DMS153 (cell line): ENCODE measurements at regions not wholly inside any gene's neighbourhood (a gene's known extent, or its start where the extent isn't known, plus 50 kb on each side); places are given as distances from the start of the nearest gene placed in this dataset.
"Not testable (repeated sequence)": the region's sequence is repeated elsewhere in the genome, so short reads cannot be mapped to it uniquely, and the experiment has no call there.

Experiments used
- DNase-seq: peaks from one replicate; lab custom pipeline; 2025; lab: John Stamatoyannopoulos, UW

- DNase-seq, result no peak
Observed at GRCh38 chr10:128577958-128578750, 451.9 kb upstream of the MKI67 start.

- DNase-seq, result no peak
Observed at GRCh38 chr10:128578766-128579165, 452.5 kb upstream of the MKI67 start.

- DNase-seq, result no peak
Observed at GRCh38 chr10:128579280-128579865, 453.1 kb upstream of the MKI67 start.

DNA sequence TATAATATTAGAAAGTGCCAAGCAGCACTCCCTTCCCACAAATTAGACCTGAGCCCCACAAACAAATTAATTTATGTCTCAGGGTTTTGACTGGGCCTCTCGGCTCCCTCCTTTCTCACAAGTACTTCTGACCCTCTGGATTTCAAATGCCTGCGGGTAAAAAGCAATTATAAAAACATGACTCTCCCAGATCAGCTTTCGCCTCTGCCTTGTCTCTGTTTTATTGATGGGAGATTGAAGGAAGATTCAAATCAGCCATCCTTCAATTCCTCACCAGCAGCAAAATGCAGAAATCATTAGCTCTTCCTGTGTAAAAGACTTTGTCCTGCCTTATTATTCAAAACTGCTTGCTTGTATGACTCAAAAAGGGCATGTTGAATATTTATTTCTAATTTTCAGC is 453.7 kb upstream of the MKI67 start:
- DNase-seq, result no peak

- not testable (repeated sequence) for DNase-seq
Observed at GRCh38 chr10:128583125-128583524, 456.9 kb upstream of the MKI67 start.

- DNase-seq, result not testable (repeated sequence)
Observed at GRCh38 chr10:128586599-128586998, 460.4 kb upstream of the MKI67 start.

DNA sequence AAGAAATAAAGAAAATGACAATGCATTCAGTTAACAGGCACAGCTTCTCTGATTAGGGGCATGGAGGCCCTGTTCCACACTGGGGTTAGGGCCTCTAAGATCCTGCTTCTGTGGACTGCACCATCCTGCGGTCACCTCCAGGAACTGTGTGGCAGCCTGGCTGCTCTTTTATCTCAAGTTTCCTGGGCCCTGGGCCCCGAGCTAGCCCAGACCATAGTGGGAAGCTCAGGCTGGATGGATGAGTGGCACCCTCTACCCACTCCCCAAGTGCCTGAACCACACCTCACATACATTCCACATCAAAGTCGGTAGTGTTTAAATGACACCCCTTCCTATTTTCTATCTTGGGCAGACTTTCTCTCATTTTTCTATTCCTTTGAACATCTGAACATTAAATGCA is 461.5 kb upstream of the MKI67 start:
- no peak for DNase-seq

DNA sequence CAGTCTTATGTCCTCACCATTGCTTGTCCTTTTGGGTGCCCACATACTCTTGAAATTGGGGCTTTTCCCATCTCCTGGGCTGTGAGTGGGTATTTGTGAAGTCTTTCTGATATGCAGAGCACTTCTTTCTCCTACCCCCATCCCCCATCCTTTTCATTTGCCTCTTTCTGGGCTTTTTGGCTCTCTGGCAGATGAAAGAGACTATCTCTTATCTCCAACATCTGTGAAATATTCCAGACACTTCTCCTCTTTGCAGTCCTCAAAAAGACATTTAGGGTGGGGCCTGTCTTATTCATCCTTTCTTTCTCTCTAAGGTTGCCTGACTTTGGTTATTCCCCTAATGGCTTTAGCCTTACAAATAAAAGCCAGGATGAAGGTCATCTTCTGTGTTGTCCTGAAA is 462.2 kb upstream of the MKI67 start:
- no peak for DNase-seq

GRCh38 chr10:128594688-128595087 is 468.5 kb upstream of the MKI67 start:
- DNase-seq, result no peak

DNA sequence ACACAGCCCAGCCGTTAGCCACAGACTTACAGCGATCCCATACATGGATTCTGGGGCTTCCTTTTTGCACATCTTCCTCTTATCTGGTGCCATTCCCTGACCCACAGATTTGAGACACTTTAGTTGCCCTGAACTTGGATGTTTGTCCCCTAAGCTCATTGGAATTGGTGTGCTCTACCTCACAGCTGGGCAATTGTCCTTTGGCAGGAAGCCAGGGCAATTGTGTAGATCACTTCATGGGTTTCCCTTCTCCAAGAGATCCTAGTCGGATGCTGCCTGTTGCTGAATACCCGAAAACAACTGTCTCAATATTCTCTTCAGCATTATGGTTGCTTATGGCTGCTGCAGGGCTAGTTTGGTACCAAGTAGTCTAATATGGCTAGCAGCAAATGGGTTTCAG is 470.7 kb upstream of the MKI67 start:
- DNase-seq, result no peak

DNA sequence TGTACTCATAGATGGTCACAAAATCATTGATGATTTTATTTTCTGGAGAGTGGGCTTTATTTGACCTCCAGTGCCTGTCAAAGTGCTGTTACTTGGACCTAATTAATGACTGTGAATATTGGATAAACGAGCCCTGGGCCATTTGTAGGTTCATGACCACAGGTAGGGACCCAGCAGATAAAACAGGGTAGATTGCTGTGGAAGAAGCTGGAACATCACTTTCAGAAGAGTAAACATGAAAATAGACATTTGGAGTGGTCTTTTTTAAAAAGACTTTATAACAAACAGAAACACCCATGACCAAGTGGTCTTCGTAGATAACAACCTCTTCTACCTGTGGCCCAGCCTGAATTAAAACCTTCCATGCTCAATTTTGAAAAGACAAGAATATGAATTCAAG is 472.8 kb upstream of the MKI67 start:
- no peak for DNase-seq

- no peak for DNase-seq
Observed at GRCh38 chr10:128599538-128599937, 473.3 kb upstream of the MKI67 start.

GRCh38 chr10:128602183-128602582 is 476.0 kb upstream of the MKI67 start:
- DNase-seq, result no peak

- DNase-seq, result no peak
Observed at GRCh38 chr10:128604025-128604424, 477.8 kb upstream of the MKI67 start.

DNA sequence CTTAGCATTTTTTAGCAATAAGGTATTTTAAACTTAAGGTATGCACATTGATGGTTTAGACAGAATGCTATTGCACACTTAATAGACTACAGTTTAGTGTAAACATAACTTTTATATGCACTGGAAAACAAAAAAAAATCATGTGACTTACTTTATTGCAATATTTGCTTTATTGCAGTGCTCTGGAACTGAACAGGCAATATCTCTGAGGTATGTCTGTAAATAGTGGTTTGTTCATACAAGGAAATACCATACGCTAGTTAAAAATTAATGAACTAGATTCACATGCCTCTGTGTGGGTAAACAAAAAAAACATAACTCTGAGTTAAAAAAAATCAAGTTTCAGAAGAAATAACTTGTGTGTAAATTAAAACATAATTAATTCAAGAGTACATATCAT is 479.0 kb upstream of the MKI67 start:
- DNase-seq, result no peak

DNA sequence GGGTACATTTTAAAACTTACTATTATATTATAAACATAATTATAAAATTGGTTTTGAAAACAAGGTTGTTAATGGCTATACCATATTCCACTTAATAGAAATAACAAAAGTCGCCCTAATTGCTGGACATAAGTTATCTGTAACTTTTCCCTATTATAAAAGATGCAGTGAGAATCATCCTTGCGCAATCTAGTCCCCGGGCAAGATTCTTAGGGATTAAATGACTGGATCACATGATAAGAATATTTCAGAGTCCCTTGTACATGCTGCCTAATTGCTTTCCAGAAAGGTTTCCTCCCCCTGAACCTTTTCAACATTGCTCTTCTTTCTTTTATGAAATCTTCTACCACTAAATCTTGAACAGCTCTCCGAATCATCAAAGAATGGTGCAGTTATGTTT is 479.8 kb upstream of the MKI67 start:
- DNase-seq, result no peak

DNA sequence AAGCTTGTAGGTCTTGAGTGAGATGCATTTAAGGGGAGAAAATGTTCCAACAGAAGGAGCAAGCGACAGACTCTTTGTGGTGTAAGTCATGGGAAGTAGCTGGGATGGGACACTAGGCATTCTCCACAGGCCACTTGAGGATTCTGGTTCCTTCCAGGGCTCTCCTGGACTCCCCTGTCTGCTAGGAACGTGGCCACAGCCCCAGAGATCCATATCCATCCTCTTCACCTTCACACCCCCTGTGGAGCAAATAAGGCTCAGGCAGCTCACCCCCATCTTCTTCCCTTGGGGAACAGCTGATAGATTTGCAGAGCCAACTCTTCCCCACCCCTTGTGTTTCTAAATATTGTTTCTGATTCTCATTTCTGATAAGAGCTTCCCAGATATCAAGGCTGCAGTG is 482.6 kb upstream of the MKI67 start:
- no peak for DNase-seq

GRCh38 chr10:128609460-128609859 is 483.2 kb upstream of the MKI67 start:
- no peak for DNase-seq

DNA sequence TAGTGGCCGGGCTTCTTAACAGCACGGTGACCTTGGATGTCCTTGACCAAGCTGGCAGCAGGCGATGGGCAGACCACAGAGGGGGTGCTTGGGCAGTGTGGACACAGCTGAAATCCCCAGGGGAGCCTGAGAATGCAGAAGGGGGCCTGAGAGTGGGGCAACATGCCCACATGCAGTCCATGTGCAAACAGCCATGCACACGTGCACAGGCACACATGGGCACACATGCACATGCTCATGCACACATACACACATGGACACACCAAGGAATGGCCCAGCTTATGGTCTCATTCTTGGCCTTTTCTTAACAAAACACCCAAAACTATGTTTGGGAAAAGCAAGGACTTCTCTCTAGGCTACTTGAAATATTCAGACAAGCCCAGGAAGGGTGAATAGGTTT is 483.9 kb upstream of the MKI67 start:
- DNase-seq, result no peak

GRCh38 chr10:128612195-128612594 is 486.0 kb upstream of the MKI67 start:
- no peak for DNase-seq

- no peak for DNase-seq
Observed at GRCh38 chr10:128612631-128613030, 486.4 kb upstream of the MKI67 start.

DNA sequence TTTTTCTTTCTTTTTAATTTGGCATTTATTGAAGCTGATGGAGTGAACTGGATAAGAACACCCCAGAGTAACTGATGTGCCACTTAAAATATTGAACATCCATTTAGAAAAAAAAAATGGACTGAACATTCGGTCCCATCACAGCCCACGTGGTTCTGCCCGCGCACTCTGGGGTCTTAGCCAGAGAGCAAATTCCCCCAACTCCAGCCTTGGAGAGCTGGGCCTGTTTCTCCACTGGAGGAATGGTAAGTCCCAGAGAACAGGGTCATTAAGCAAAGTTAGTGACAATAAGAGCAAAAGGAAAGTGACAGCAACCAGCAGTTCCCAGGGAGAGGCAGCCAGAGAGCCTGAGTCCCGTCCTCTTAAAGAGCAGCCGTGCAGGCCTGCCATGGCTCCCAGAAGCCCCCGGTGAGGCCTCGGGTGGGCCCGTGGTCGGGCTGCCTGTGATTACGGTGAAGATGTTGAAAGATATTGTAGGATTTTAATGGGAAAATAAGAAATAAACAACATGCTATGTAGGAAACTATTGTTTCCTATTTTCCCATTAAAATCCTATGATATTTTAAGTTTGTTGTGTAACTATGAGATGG is 487.9 kb upstream of the MKI67 start:
- DNase-seq, result no peak

DNA sequence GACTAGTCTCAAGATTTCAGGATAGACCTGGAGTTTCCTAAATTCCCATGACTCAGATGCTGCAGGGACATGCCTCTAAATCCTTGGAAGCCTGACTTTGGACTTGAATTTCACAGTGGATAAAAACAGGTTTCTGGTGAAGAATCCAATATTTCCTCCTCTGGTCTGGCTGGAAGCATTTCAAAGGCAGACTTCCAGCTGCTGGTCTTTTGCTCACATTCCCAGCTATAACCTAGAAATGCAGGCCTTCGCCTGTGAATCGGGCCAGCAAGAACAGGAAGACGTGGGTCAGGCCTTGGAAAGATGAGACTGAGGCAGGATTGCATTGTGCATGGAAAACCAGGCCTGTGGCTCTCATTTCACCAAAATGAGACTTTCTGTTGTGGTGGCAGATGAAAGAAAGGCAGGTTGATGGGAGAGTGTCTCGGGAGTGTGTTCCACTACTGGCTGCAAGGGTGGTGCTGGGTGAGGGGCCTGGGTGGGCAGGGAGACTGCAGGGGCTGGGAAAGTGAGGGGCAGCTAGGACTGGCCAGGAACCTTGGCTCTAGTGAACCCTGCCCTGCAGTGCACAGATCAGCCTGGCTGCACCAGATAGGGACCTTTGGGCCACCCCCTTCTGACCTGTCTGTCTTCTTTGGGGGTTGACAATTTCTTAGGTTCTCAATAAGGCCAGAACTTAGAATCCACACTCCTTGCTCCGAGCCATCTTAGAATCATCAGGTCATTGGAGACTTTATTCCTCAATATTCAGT is 488.8 kb upstream of the MKI67 start:
- DNase-seq, result no peak
